HepG2 (cell line): ENCODE measurements at regions not wholly inside any gene's neighbourhood (a gene's known extent, or its start where the extent isn't known, plus 50 kb on each side); places are given as distances from the start of the nearest gene placed in this dataset.

Experiments
- BORCS8-MEF2B ChIP-seq: sonication (generic); formaldehyde crosslinking; IDR thresholded peaks from 2 replicates; pipeline ENCODE4 v1.8.0; 2022; ENCODE audit warnings: mild to moderate bottlenecking, missing genetic modification reagents
- KAT8 ChIP-seq: IDR thresholded peaks from 2 replicates; pipeline ENCODE4 v1.6.1; 2016; ENCODE audit warnings: missing genetic modification reagents, missing compliant biosample characterization
- RBFOX2 ChIP-seq: fragments of 200-400 bp; formaldehyde crosslinking; IDR thresholded peaks from 2 replicates; pipeline ENCODE4 v1.6.1; 2017; ENCODE audit warnings: low read depth, mild to moderate bottlenecking, low read length
- ZBED4 ChIP-seq: sonication (generic); formaldehyde crosslinking; IDR thresholded peaks from 2 replicates; pipeline ENCODE4 v1.4.0; 2020; ENCODE audit warnings: missing genetic modification reagents, borderline replicate concordance
- ZNF205 ChIP-seq: IDR thresholded peaks from 2 replicates; pipeline ENCODE4 v1.6.1; 2018; ENCODE audit warnings: missing biosample characterization, missing genetic modification reagents
- ZSCAN9 ChIP-seq: IDR thresholded peaks from 2 replicates; pipeline ENCODE4 v1.6.1; 2016; ENCODE audit warnings: borderline replicate concordance
- TF ChIP-seq, protein P1 (sequence below), 2 experiments: IDR thresholded peaks; 2 replicates each; pipeline ENCODE4 v1.6.1; 2011 to 2012; ENCODE audit warnings: low read length in 2 of 2, borderline replicate concordance in 1 of 2, low read depth in 1 of 2, mild to moderate bottlenecking in 1 of 2, moderate library complexity in 1 of 2

- TF ChIP-seq, protein P1, sequence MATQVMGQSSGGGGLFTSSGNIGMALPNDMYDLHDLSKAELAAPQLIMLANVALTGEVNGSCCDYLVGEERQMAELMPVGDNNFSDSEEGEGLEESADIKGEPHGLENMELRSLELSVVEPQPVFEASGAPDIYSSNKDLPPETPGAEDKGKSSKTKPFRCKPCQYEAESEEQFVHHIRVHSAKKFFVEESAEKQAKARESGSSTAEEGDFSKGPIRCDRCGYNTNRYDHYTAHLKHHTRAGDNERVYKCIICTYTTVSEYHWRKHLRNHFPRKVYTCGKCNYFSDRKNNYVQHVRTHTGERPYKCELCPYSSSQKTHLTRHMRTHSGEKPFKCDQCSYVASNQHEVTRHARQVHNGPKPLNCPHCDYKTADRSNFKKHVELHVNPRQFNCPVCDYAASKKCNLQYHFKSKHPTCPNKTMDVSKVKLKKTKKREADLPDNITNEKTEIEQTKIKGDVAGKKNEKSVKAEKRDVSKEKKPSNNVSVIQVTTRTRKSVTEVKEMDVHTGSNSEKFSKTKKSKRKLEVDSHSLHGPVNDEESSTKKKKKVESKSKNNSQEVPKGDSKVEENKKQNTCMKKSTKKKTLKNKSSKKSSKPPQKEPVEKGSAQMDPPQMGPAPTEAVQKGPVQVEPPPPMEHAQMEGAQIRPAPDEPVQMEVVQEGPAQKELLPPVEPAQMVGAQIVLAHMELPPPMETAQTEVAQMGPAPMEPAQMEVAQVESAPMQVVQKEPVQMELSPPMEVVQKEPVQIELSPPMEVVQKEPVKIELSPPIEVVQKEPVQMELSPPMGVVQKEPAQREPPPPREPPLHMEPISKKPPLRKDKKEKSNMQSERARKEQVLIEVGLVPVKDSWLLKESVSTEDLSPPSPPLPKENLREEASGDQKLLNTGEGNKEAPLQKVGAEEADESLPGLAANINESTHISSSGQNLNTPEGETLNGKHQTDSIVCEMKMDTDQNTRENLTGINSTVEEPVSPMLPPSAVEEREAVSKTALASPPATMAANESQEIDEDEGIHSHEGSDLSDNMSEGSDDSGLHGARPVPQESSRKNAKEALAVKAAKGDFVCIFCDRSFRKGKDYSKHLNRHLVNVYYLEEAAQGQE (IDR thresholded peaks at IDR 0.05; ENCODE audit: borderline replicate concordance in 1 of 2, low read depth in 1 of 2, low read length in 2 of 2): no peak
- TF ChIP-seq BORCS8-MEF2B (no peak), ZNF205 (CRISPR knock-in tag) (no peak), ZSCAN9 (no peak), RBFOX2 (no peak), KAT8 (CRISPR knock-in tag) (no peak), ZBED4 (CRISPR knock-in tag) (no peak)
Observed at GRCh38 chrX:124796989-124797388, 450.6 kb downstream of the SH2D1A start (continued).
